GM18508 (cell line): ENCODE measurements at regions not wholly inside any gene's neighbourhood (a gene's known extent, or its start where the extent isn't known, plus 50 kb on each side); places are given as distances from the start of the nearest gene placed in this dataset.
"Not testable (repeated sequence)": the region's sequence is repeated elsewhere in the genome, so short reads cannot be mapped to it uniquely, and the experiment has no call there.

Experiments used
- ATAC-seq: cut with Tn5 transposase; IDR thresholded peaks from one replicate; pipeline ENCODE4 v1.9.1; 2021; ENCODE audit warnings: moderate number of reproducible peaks; ENCODE audit not compliant: insufficient read depth, unreplicated experiment

GRCh38 chr10:47646686-47647273 lies 116.6 kb downstream of the SYT15B start:
- not testable (repeated sequence) for ATAC-seq

- ATAC-seq = not testable (repeated sequence)
These were observed 103.5 kb upstream of the AGAP9 start for GRCh38 chr10:47626975-47627374.

GRCh38 chr10:47622719-47623118 lies 99.3 kb upstream of the AGAP9 start:
- not testable (repeated sequence) for ATAC-seq

GRCh38 chr10:47619300-47620012 lies 96.0 kb upstream of the AGAP9 start:
- ATAC-seq = not testable (repeated sequence)

GRCh38 chr10:47609311-47609710 lies 85.9 kb upstream of the AGAP9 start:
- not testable (repeated sequence) for ATAC-seq

- ATAC-seq = not testable (repeated sequence)
These were observed 82.6 kb upstream of the AGAP9 start for GRCh38 chr10:47605791-47606773.

- not testable (repeated sequence) for ATAC-seq
These were observed 77.2 kb upstream of the AGAP9 start for GRCh38 chr10:47600604-47601003.

GRCh38 chr10:47600127-47600526 lies 76.7 kb upstream of the AGAP9 start:
- not testable (repeated sequence) for ATAC-seq

GRCh38 chr10:47599657-47600056 lies 76.2 kb upstream of the AGAP9 start:
- ATAC-seq = not testable (repeated sequence)

GRCh38 chr10:47593805-47594204 lies 70.4 kb upstream of the AGAP9 start:
- not testable (repeated sequence) for ATAC-seq

- ATAC-seq = not testable (repeated sequence)
These were observed 69.7 kb upstream of the AGAP9 start for GRCh38 chr10:47593129-47593528.

- ATAC-seq = not testable (repeated sequence)
These were observed 67.5 kb upstream of the AGAP9 start for GRCh38 chr10:47590956-47591355.

- not testable (repeated sequence) for ATAC-seq
These were observed 67.1 kb upstream of the AGAP9 start for GRCh38 chr10:47590534-47590933.

- not testable (repeated sequence) for ATAC-seq
These were observed 58.6 kb upstream of the AGAP9 start for GRCh38 chr10:47582051-47582450.

- ATAC-seq = not testable (repeated sequence)
These were observed 56.6 kb upstream of the AGAP9 start for GRCh38 chr10:47580063-47580462.

GRCh38 chr10:47578547-47578946 lies 55.1 kb upstream of the AGAP9 start:
- peak; percentile 99 for ATAC-seq
